SH-SY5Y (cell line): ENCODE measurements at regions not wholly inside any gene's neighbourhood (a gene's known extent, or its start where the extent isn't known, plus 50 kb on each side); places are given as distances from the start of the nearest gene placed in this dataset.

ENCODE experiments used
- GATA2 ChIP-seq: IDR thresholded peaks from 2 replicates; pipeline ENCODE4 v1.6.1; 2011; ENCODE audit warnings: mild to moderate bottlenecking, low read depth, low read length
- GATA3 ChIP-seq: IDR thresholded peaks from 2 replicates; pipeline ENCODE4 v1.6.1; 2011; ENCODE audit warnings: low read depth, mild to moderate bottlenecking, low read length, moderate library complexity

- no peak for TF ChIP-seq GATA3
- no peak for TF ChIP-seq GATA2
Observed at GRCh38 chr2:154934213-154934612, 235.7 kb downstream of the KCNJ3 start.

DNA sequence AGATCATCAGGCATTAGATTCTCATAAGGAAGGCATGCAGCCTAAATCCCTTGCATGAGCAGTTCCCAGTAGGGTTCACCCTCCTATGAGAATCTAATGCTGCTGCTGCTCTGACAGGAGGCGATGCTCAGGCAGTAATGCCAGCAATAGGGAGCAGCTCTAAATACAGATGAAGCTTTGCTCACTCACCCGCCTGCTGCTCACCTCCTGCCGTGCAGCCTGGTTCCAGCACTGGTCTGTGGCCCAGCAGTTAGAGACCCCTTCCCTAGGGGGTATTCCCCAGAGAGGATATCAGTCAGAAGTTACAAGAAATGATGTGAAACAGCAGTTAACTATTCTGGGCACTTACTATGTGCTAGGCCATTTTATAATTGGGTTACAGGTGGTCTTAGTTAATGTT is 226.0 kb downstream of the KCNJ3 start:
- TF ChIP-seq GATA2 (no peak), GATA3 (no peak)

DNA sequence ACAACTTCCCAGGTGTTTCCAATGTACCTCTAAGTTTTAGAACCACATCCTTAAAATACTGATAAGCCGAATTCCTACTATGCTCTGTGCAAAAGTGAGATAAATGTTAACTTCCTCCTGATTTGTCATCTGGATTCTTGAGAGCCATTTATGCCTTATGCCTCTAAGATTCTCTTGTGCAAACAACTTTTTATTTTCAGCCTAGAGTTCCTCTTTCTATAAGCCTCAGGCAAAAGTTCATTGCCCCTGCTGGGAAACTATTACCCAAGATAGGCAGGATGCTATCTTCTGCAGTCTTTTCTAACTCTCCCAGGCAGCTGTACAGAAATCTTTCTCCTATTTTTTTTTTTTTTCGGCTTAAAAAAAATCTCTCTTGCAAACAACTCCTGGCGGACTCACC is 216.1 kb downstream of the KCNJ3 start:
- no peak for TF ChIP-seq GATA2
- TF ChIP-seq GATA3 = no peak

- TF ChIP-seq GATA3 (no peak), GATA2 (no peak)
Observed at GRCh38 chr2:154912215-154912614, 213.7 kb downstream of the KCNJ3 start.

- TF ChIP-seq GATA2 (no peak), GATA3 (no peak)
Observed at GRCh38 chr2:154911729-154912128, 213.2 kb downstream of the KCNJ3 start.

- TF ChIP-seq GATA3 (no peak), GATA2 (no peak)
Observed at GRCh38 chr2:154910701-154911100, 212.2 kb downstream of the KCNJ3 start.

- no peak for TF ChIP-seq GATA2
- TF ChIP-seq GATA3 = no peak
Observed at GRCh38 chr2:154908327-154908726, 209.8 kb downstream of the KCNJ3 start.
